GM12875 (cell line): ENCODE measurements at regions not wholly inside any gene's neighbourhood (a gene's known extent, or its start where the extent isn't known, plus 50 kb on each side); places are given as distances from the start of the nearest gene placed in this dataset.

ENCODE experiments used
- H3K4me3 ChIP-seq: one replicate; pipeline ENCODE4 v1.5.1; 2011; ENCODE audit warnings: low read depth, low read length, control low read depth
- CTCF ChIP-seq: IDR thresholded peaks from 2 replicates; pipeline ENCODE4 v1.5.1; 2011; ENCODE audit warnings: low read depth, mild to moderate bottlenecking, control low read depth, inconsistent platforms, low read length, moderate library complexity, borderline replicate concordance; ENCODE audit not compliant: insufficient read depth

DNA sequence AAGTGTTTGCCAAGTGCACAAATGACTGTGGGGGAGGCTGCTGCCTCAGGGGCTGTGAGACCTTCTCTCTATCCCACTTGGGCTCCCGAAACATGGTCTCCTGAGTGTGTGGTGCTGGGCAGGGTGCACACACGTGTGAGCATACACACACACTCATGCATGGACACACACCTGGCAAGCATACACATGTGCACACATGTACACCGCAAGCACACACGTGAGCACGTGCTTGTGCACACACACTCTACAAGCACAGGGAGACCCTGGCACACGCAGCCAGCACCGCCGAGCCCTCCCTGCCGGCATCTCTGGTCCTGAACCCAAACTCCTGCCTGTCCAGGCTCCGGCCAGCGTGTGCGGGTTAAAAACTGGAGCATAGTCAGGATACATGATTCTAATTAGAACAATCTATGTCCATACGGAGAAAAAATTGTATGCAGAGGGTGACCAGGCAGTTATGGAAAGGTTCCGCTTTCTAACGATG lies 79.4 kb upstream of the TTC34 start:
- no peak overlapping the region for H3K4me3 ChIP-seq
- TF ChIP-seq CTCF, result no peak

- H3K4me3 ChIP-seq, result no peak overlapping the region
- TF ChIP-seq CTCF, result no peak
Observed at GRCh38 chr1:2881556-2881955, 80.1 kb upstream of the TTC34 start.

GRCh38 chr1:2882966-2883696 lies 81.6 kb upstream of the TTC34 start:
- TF ChIP-seq CTCF, result no peak
- no peak overlapping the region for H3K4me3 ChIP-seq

DNA sequence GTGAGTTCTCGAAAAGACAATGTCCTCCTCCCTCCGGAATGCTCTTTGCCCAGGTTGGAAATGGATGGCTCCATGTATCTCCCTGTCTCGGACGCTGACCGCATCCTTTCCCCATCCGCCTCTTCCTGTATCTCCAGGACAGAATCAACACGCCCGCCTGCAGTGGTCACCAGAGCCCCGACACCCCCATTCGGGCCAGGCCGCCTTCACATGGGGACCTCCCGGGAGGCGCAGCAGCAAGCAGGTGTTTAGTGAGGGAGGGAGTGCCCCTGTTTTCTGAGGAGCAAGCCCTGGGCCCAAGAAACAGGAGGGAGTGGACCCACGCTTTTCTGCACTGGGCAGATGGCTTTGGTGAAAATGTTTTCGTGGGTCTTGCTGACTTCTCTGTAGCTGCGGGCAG lies 83.5 kb upstream of the TTC34 start:
- no peak for TF ChIP-seq CTCF

GRCh38 chr1:2886631-2887030 lies 85.1 kb upstream of the TTC34 start:
- H3K4me3 ChIP-seq, result no peak overlapping the region
- TF ChIP-seq CTCF, result no peak

More for the DNA sequence above, 83.5 kb upstream of the TTC34 start:
- no peak overlapping the region for H3K4me3 ChIP-seq

- H3K4me3 ChIP-seq, result no peak overlapping the region
- no peak for TF ChIP-seq CTCF
Observed at GRCh38 chr1:2887941-2888855, 86.7 kb upstream of the TTC34 start.

DNA sequence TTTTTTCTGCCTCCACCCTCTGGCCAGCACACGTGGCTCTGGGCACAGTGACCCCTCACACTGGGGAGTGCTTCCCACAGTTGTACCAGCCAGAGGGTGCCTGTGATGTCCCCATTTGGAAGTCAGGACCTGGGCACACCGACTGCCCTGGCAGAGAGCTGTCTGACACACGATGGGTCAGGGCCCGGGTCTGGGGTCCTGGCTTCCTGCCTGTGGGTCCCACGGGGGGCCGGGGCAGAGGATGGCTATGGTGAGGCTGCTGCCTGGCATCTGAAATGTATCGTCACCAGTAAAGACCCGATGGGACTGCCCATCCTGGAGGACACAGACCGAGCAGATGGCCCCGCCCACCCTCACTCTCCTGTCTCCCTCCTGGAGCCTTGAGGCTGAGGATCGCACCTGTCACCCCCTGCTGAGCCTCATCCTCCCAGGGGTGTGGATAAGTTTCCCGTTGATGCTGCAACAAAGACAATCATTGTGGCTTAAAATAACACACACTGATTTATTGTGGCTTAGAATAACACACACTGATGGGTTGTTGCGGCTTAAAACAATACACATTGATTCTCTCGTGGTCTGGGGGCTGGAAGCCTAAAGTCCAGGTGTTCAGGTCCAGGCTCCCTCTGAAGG lies 88.8 kb upstream of the TTC34 start:
- no peak for TF ChIP-seq CTCF
- no peak overlapping the region for H3K4me3 ChIP-seq
